Immature natural killer cell (primary cell): ENCODE measurements at regions not wholly inside any gene's neighbourhood (a gene's known extent, or its start where the extent isn't known, plus 50 kb on each side); places are given as distances from the start of the nearest gene placed in this dataset.

Source experiments
- DNase-seq, 3 donors: peaks; one replicate each; pipeline ENCODE4 v3.0.0; 2022; ENCODE audit warnings: mixed read lengths in 1 of 3
- H3K27ac Mint-ChIP-seq, 6 donors: one replicate each; pipeline ENCODE4 v1.8.0; 2020; ENCODE audit warnings: mixed read lengths in 6 of 6, mild to moderate bottlenecking in 5 of 6, inconsistent platforms in 4 of 6, moderate library complexity in 3 of 6
- H3K27me3 Mint-ChIP-seq, 3 donors: one replicate each; pipeline ENCODE4 v1.8.0; 2020 to 2021; ENCODE audit warnings: low read depth in 3 of 3, mild to moderate bottlenecking in 3 of 3, mixed read lengths in 3 of 3, moderate library complexity in 3 of 3, inconsistent platforms in 1 of 3
- H3K36me3 Mint-ChIP-seq, 3 donors: one replicate each; pipeline ENCODE4 v1.8.0; 2020; ENCODE audit warnings: mixed read lengths in 3 of 3, inconsistent platforms in 2 of 3, mild to moderate bottlenecking in 2 of 3
- H3K4me1 Mint-ChIP-seq, 2 donors: one replicate each; pipeline ENCODE4 v1.8.0; 2020; ENCODE audit warnings: inconsistent platforms in 2 of 2, mild to moderate bottlenecking in 2 of 2, mixed read lengths in 2 of 2, moderate library complexity in 1 of 2
- H3K4me3 Mint-ChIP-seq, 5 donors: one replicate each; pipeline ENCODE4 v1.8.0; 2020; ENCODE audit warnings: mild to moderate bottlenecking in 5 of 5, mixed read lengths in 5 of 5, inconsistent platforms in 3 of 5, moderate library complexity in 3 of 5
- H3K9me3 Mint-ChIP-seq, 6 donors: one replicate each; pipeline ENCODE4 v1.8.0; 2020; ENCODE audit warnings: mild to moderate bottlenecking in 6 of 6, mixed read lengths in 6 of 6, inconsistent platforms in 4 of 6, moderate library complexity in 3 of 6

DNA sequence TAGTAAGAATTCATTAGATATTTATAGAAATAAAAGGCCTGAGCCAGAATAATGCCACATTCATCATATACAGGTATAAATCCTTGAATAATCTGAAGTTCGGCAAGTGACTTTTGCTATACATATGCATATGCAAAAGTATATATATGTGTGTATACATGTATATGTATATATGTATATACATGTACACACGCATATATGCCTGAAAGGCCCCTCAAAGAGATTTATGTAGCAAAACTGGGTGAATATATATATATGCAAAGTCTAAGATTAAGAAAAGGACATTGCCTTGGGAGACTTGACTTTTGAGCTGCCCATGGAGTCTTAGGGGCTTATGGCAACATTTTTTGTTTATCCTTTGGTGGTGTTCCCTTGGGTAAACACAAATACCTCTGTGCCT is 231.4 kb downstream of the BMP2 start:
- H3K36me3 Mint-ChIP-seq: no peaks in the 10 kb centered on the region
- peaks cover 0 to 2% (median 1%) of the 10 kb centered on the region in 3 donors for H3K27me3 Mint-ChIP-seq
- H3K4me1 Mint-ChIP-seq: no peaks in the 10 kb centered on the region
- no peak overlapping the region for H3K27ac Mint-ChIP-seq
- H3K4me3 Mint-ChIP-seq: no peak overlapping the region
- no peak for DNase-seq
- peaks cover 10 to 31% (median 15%) of the 10 kb centered on the region in 6 donors for H3K9me3 Mint-ChIP-seq

DNA sequence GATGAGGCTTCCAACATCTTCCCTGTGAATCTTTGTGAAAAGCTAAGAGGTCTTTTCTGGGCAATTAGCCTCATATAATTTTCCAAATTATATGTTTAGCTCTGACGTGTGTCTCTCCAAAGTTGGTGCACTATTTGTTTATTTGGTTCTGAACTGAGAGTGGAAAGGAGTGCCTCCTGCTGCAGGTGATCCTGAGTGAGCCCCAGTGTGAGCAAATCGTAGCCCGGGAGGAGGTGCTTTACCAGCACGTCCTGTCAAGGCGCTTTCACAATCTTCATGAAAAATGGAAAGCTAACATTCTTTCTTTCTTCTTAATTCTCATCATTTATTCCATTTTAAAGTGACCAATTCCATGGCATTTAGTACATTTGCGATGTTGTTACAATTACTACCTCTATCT is 231.9 kb downstream of the BMP2 start:
- Mint-ChIP-seq H3K4me3 (no peak overlapping the region), H3K36me3 (no peaks in the 10 kb centered on the region), H3K27me3 (peaks cover 0 to 2% (median 1%) of the 10 kb centered on the region in 3 donors), H3K27ac (no peak overlapping the region), H3K4me1 (no peaks in the 10 kb centered on the region), H3K9me3 (peaks cover 9 to 33% (median 12%) of the 10 kb centered on the region in 6 donors)
- no peak for DNase-seq

DNA sequence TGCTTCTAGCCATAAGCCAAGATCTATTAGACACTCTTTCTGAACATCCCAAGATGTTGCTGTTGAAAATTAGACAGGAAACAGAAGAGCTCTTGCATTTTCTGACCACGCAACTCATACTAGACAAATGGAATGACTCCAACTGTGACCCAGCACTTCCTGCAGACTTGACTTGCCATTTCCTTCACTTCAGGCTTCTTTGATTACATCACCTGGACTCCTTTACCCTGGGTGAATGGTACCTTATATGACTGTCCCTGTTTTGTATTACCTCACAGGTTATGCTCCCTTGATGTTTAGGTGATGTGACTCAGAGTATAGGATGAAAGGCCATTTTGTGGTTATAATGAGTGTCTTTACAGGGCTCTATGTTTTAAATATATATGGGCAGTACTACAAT is 236.1 kb downstream of the BMP2 start:
- no peaks in the 10 kb centered on the region for H3K36me3 Mint-ChIP-seq
- DNase-seq: no peak
- H3K4me1 Mint-ChIP-seq: no peaks in the 10 kb centered on the region
- no peak overlapping the region for H3K27ac Mint-ChIP-seq
- H3K27me3 Mint-ChIP-seq: peaks cover 0 to 1% (median 0%) of the 10 kb centered on the region in 3 donors
- H3K9me3 Mint-ChIP-seq: peaks cover 7 to 36% (median 9%) of the 10 kb centered on the region in 6 donors
- no peak overlapping the region for H3K4me3 Mint-ChIP-seq

DNA sequence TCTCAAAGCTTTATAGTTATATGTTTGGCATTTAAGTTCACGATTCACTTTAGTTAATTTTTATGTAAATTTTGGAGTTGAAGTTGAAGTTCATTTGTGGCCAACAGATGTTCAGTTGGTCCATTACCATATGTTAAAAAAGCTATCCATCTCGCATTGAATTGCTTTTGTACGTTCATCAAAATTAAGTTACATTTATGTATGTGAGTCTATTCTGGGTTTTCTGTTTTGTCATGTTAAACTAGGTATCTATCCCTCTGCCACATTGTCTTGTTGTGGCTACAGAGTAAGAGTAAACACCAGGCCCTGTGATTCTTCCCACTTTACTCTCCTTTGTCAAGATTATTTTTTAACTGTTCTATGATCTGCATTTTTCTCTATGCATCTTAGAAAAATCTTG is 237.3 kb downstream of the BMP2 start:
- DNase-seq: no peak
- Mint-ChIP-seq H3K9me3 (peaks cover 7 to 42% (median 16%) of the 10 kb centered on the region in 6 donors), H3K27ac (no peak overlapping the region), H3K27me3 (peaks cover 0 to 1% (median 0%) of the 10 kb centered on the region in 3 donors), H3K4me1 (no peaks in the 10 kb centered on the region), H3K36me3 (no peaks in the 10 kb centered on the region), H3K4me3 (no peak overlapping the region)

DNA sequence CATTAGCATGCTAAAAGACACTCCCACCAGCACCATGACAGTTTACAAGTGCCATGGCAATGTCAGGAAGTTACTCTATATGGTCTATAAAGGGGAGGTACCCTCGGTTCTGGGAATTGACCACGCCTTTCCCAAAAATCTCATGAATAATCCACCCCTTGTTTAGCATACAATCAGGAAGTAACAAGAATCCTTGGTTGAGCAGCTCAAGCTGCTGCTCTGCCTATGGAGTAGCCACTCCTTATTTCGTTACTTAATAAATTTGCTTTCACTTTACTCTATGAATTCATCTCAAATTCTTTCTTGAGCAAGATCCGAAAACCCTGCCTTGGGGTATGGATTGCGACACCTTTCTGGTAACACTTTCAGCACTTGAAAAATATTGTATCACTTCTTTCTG is 243.0 kb downstream of the BMP2 start:
- H3K4me1 Mint-ChIP-seq: no peaks in the 10 kb centered on the region
- no peak for DNase-seq
- peaks cover 7 to 35% (median 16%) of the 10 kb centered on the region in 6 donors for H3K9me3 Mint-ChIP-seq
- no peak overlapping the region for H3K27ac Mint-ChIP-seq
- H3K27me3 Mint-ChIP-seq: no peaks in the 10 kb centered on the region
- H3K36me3 Mint-ChIP-seq: no peaks in the 10 kb centered on the region
- no peak overlapping the region for H3K4me3 Mint-ChIP-seq

DNA sequence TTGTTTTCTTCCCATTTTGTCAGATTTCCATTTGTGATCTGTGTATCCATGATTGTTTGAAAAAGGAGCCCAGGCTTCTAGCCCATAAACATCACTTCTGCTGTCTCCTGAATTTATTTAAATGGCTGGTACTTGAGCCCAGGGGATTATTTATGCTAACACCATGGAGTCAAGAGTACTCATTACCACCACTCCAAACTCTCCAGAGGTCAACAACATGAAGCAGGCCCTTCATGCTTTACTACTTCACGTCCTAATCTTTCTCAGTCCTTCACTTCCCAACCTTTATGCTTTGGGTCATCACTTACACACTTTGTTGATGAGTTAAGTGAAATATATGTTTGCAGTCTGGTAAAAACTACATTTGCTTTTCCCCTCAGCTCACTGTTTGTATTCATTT is 247.8 kb downstream of the BMP2 start:
- no peaks in the 10 kb centered on the region for H3K36me3 Mint-ChIP-seq
- no peaks in the 10 kb centered on the region for H3K27me3 Mint-ChIP-seq
- H3K9me3 Mint-ChIP-seq: peaks cover 2 to 12% (median 5%) of the 10 kb centered on the region in 6 donors
- H3K27ac Mint-ChIP-seq: no peak overlapping the region
- no peaks in the 10 kb centered on the region for H3K4me1 Mint-ChIP-seq
- H3K4me3 Mint-ChIP-seq: no peak overlapping the region
- no peak for DNase-seq

DNA sequence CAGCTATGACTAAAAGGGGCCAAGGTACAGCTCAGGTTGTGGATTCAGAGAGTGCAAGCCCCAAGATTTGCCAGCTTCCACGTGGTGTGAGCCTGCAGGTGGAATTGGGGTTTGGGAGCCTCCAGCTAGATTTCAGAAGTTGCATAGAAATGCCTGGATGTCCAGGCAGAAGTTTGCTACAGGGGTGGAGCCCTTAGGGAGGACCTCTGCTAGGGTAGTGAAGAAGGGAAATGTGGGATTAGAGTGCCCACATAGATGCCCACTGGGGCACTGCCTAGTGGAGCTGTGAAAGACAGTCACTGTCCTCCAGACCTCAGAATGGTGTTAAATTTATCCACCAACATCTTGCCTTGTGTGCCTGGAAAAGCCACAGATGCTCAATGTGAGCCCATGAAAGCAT is 255.1 kb downstream of the BMP2 start:
- Mint-ChIP-seq H3K27me3 (no peaks in the 10 kb centered on the region), H3K4me3 (no peak overlapping the region)

DNA sequence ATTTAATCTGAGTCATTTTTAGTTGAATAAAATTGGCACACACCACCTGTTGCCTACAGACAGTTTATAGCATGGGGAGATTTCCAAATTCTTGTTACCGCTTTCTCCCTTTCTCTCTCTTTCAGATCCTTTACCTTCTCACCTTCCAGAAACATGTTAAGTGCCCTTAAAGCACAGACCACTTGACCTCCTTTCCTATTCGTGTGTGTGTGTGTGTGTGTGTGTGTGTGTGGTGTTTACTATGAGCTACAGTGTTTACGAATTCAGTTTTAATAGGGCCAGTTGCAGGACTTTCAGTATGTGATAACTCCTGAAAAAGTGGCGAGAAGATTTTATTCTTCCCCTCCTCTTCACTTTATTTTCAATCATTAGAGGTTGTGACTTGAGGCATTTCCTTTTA is 258.1 kb downstream of the BMP2 start:
- H3K4me3 Mint-ChIP-seq: peak overlapping the region in 1 of 5 donors; percentile 1
- peaks cover 2 to 42% (median 22%) of the 10 kb centered on the region in 6 donors for H3K9me3 Mint-ChIP-seq
- H3K27ac Mint-ChIP-seq: no peak overlapping the region
- H3K4me1 Mint-ChIP-seq: peaks cover 6 to 26% of the 10 kb centered on the region in 2 donors
- no peaks in the 10 kb centered on the region for H3K27me3 Mint-ChIP-seq
- H3K36me3 Mint-ChIP-seq: no peaks in the 10 kb centered on the region
- DNase-seq: no peak

More for the DNA sequence above, 255.1 kb downstream of the BMP2 start:
- no peaks in the 10 kb centered on the region for H3K36me3 Mint-ChIP-seq
- peaks cover 6 to 19% of the 10 kb centered on the region in 2 donors for H3K4me1 Mint-ChIP-seq
- DNase-seq: peak in 1 of 3 donors; percentile 0
- no peak overlapping the region for H3K27ac Mint-ChIP-seq
- H3K9me3 Mint-ChIP-seq: peaks cover 0 to 38% (median 20%) of the 10 kb centered on the region in 6 donors

DNA sequence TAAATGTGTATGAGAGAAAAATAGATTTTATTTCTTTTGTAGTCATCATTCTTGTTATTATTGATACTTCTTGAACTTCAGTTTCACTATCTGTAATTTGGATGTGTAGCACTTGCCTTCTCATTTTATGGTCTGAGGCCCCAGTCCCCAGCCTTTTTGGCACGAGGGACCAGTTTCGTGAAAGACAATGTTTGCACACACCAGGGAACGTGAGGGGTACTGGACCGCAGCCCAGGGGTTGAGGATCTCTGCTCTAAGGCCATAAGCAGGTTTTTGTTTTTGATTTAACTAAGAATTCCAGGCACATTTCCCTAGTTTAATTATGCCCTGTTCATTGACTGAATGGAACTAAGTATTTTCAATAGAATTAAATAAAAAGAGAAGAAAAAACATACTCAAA is 261.5 kb downstream of the BMP2 start:
- Mint-ChIP-seq H3K4me1 (peaks cover 8 to 34% of the 10 kb centered on the region in 2 donors), H3K27ac (no peak overlapping the region), H3K27me3 (no peaks in the 10 kb centered on the region), H3K4me3 (no peak overlapping the region), H3K36me3 (no peaks in the 10 kb centered on the region), H3K9me3 (peaks cover 2 to 21% (median 10%) of the 10 kb centered on the region in 6 donors)
- no peak for DNase-seq

DNA sequence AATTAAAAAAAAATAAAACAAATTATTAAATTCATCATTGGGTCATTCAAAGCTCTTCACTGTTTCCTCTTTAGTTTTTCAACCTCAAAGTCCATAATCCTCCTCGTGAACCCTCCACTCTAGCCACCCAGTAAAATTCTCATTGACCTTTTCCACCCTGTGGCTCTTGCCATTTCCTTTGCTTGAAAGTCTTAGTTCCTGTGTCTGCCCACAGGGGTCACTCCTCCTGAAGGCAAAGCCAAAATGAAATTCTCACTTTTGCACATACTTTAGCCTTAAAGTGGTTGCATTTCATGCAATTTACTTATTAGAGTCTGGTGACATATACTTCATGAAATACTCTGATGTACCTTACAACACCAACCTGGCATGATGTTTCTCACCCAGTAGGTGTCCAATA is 263.7 kb downstream of the BMP2 start:
- H3K27me3 Mint-ChIP-seq: no peaks in the 10 kb centered on the region
- H3K9me3 Mint-ChIP-seq: peaks cover 8 to 23% (median 11%) of the 10 kb centered on the region in 6 donors
- H3K27ac Mint-ChIP-seq: no peak overlapping the region
- H3K4me1 Mint-ChIP-seq: peaks cover 2 to 17% of the 10 kb centered on the region in 2 donors
- no peak for DNase-seq
- H3K36me3 Mint-ChIP-seq: no peaks in the 10 kb centered on the region
- H3K4me3 Mint-ChIP-seq: no peak overlapping the region

DNA sequence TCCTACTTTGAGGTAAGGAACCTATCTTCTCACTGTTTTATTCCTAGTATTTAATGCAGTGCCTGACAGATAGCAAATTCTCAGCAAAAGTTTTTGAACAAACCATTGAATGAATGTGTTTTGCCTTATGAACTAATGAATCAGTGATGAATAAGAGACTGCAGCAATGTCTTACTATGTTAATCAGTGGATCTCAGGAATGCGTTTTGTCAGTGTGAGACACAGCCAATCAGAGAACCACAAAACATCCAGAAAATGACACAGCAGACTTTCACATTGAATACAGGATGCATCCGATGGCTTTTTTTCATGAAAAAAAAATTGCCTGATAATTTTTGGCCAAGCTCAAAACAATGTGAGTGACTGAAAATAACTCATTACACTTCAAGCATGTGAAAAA is 270.5 kb downstream of the BMP2 start:
- no peaks in the 10 kb centered on the region for H3K4me1 Mint-ChIP-seq
- no peaks in the 10 kb centered on the region for H3K27me3 Mint-ChIP-seq
- DNase-seq: no peak
- H3K27ac Mint-ChIP-seq: no peak overlapping the region
- no peak overlapping the region for H3K4me3 Mint-ChIP-seq
- H3K9me3 Mint-ChIP-seq: peaks cover 6 to 28% (median 13%) of the 10 kb centered on the region in 6 donors
- no peaks in the 10 kb centered on the region for H3K36me3 Mint-ChIP-seq

DNA sequence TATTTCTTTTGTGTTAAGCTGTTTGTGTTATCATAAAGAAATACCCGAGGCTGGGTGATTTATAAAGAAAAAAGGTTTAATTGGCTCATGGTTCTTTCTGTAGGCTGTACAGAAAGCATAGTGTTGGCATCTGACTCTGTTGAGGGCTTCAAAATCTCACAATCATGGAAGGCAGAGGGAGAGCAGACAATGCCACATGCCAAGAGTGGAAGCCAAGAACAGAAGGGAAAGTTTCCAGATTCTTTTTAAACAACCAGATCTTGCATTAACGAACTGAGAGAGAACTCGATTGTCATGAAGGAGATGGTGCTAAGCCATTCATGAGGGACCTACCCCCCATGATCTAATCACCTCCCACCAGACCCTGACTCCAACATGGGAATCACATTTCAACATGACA is 290.1 kb downstream of the BMP2 start:
- Mint-ChIP-seq H3K27me3 (peaks cover 0 to 4% (median 2%) of the 10 kb centered on the region in 3 donors), H3K4me3 (no peak overlapping the region), H3K27ac (no peak overlapping the region), H3K9me3 (peaks cover 3 to 17% (median 4%) of the 10 kb centered on the region in 6 donors), H3K4me1 (no peaks in the 10 kb centered on the region), H3K36me3 (peaks cover 0 to 3% (median 0%) of the 10 kb centered on the region in 3 donors)
- DNase-seq: no peak

DNA sequence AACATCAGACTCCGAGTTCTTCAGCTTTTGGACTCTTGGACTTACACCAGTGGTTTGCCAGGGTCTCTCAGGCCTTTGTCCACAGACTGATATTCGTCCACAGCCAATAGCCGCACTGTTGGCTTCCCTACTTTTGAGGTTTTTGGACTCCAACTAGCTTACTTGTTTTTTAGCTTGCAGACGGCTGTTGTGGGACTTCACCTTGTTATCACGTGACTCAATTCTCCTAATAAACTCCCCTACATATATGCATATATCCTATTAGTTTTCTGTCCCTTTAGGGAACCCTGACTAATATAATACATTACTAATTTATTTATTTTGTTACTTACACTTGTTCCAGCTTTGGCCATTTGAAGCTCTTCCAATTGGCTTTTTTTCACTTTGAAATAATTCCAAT is 311.3 kb downstream of the BMP2 start:
- H3K36me3 Mint-ChIP-seq: no peaks in the 10 kb centered on the region
- H3K4me3 Mint-ChIP-seq: no peak overlapping the region
- H3K27me3 Mint-ChIP-seq: peaks cover 0 to 5% (median 2%) of the 10 kb centered on the region in 3 donors
- peaks cover 0 to 13% (median 3%) of the 10 kb centered on the region in 6 donors for H3K9me3 Mint-ChIP-seq
- H3K4me1 Mint-ChIP-seq: no peaks in the 10 kb centered on the region
- DNase-seq: no peak
- no peak overlapping the region for H3K27ac Mint-ChIP-seq

DNA sequence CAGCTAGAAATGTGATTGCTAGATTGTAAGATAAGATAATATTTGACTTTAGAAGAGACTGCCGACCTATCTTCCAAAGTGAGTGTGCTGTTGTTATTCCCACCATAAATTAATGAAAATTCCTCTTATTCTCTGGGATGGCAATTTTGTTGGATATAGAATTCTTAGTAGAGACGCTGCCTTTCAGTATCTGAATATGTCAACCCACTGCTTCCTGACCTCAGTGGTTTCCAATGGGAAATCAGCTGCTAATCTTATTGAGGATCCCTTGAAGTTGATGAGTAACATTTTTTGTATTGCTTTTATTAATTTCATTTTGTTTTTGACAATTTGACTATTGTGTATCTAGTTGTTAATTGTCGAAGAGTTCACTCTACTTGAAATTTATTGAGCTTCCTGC is 313.0 kb downstream of the BMP2 start:
- DNase-seq: no peak
- Mint-ChIP-seq H3K9me3 (peaks cover 0 to 13% (median 7%) of the 10 kb centered on the region in 6 donors), H3K27ac (no peak overlapping the region), H3K27me3 (peaks cover 0 to 5% (median 2%) of the 10 kb centered on the region in 3 donors), H3K4me3 (no peak overlapping the region), H3K36me3 (no peaks in the 10 kb centered on the region), H3K4me1 (no peaks in the 10 kb centered on the region)

DNA sequence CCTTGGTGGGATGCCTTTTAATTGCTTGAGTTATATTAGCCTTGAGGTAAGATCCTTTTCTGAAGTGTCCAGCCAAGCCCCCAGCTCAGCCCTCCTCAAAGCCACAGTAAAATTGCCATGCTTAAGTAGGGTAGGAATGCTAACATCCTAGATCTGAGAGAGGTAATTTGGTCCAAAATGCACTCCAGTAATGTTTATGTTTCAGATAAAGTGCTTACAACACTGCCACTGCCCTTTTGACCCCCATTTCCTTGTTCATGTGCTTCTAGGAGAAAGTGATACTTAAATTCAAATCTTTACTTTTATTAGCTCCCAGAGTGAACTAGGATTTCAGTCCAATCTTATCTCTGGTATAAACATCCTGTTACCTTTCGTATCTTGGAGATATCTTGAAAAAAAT is 318.0 kb downstream of the BMP2 start:
- H3K36me3 Mint-ChIP-seq: no peaks in the 10 kb centered on the region

More for the DNA sequence above, 318.0 kb downstream of the BMP2 start:
- peaks cover 0 to 7% (median 2%) of the 10 kb centered on the region in 3 donors for H3K27me3 Mint-ChIP-seq
- peaks cover 0 to 13% (median 9%) of the 10 kb centered on the region in 6 donors for H3K9me3 Mint-ChIP-seq
- no peaks in the 10 kb centered on the region for H3K4me1 Mint-ChIP-seq
- DNase-seq: no peak
- no peak overlapping the region for H3K27ac Mint-ChIP-seq
- no peak overlapping the region for H3K4me3 Mint-ChIP-seq
